MM.1S (cell line): ENCODE measurements at regions not wholly inside any gene's neighbourhood (a gene's known extent, or its start where the extent isn't known, plus 50 kb on each side); places are given as distances from the start of the nearest gene placed in this dataset.

Experiments used
- DNase-seq: peaks from one replicate; pipeline ENCODE4 v3.0.0-alpha.2; 2015
- H2AFZ ChIP-seq: fragments of 300-600 bp; sonication (generic); 2 replicates; pipeline ENCODE4 v1.6.0; 2016; ENCODE audit warnings: antibody characterized with exemption, low read length
- H3F3A ChIP-seq: fragments of 300-600 bp; sonication (generic); 2 replicates; pipeline ENCODE4 v1.6.1; 2016; ENCODE audit warnings: mild to moderate bottlenecking, antibody characterized with exemption, low read length, moderate library complexity, mixed read lengths; ENCODE audit not compliant: insufficient read depth
- H3K27ac ChIP-seq: fragments of 300-600 bp; sonication (generic); 2 replicates; pipeline ENCODE4 v1.5.1; 2016; ENCODE audit warnings: mild to moderate bottlenecking, low read length
- H3K27me3 ChIP-seq: fragments of 300-600 bp; sonication (generic); replicated peaks from 2 replicates; pipeline ENCODE4 v1.6.0; 2016; ENCODE audit warnings: low read length; ENCODE audit not compliant: insufficient read depth
- H3K36me3 ChIP-seq: fragments of 300-600 bp; sonication (generic); replicated peaks from 2 replicates; pipeline ENCODE4 v1.6.1; 2016; ENCODE audit warnings: mild to moderate bottlenecking, low read length, mixed read lengths; ENCODE audit not compliant: insufficient read depth
- H3K4me1 ChIP-seq: fragments of 300-600 bp; sonication (generic); 2 replicates; pipeline ENCODE4 v1.6.1; 2016; ENCODE audit warnings: low read length, mixed read lengths
- H3K4me2 ChIP-seq: fragments of 300-600 bp; sonication (generic); 2 replicates; pipeline ENCODE4 v1.6.0; 2016; ENCODE audit warnings: low read depth, low read length
- H3K4me3 ChIP-seq: fragments of 300-600 bp; sonication (generic); 2 replicates; pipeline ENCODE4 v1.5.1; 2016; ENCODE audit warnings: low read length, mixed read lengths
- H3K79me2 ChIP-seq: fragments of 300-600 bp; sonication (generic); 2 replicates; pipeline ENCODE4 v1.6.1; 2016; ENCODE audit warnings: mixed run types, low read length, mixed read lengths
- H3K9ac ChIP-seq: fragments of 300-600 bp; sonication (generic); 2 replicates; pipeline ENCODE4 v1.6.1; 2016; ENCODE audit warnings: low read length, mixed read lengths
- H3K9me2 ChIP-seq: fragments of 300-600 bp; sonication (generic); replicated peaks from 2 replicates; pipeline ENCODE4 v1.6.1; 2016; ENCODE audit warnings: mild to moderate bottlenecking, low read length, mixed read lengths; ENCODE audit not compliant: insufficient read depth
- H3K9me3 ChIP-seq: fragments of 300-600 bp; sonication (generic); replicated peaks from 2 replicates; pipeline ENCODE4 v1.6.1; 2016; ENCODE audit warnings: mild to moderate bottlenecking, low read length, mixed read lengths; ENCODE audit not compliant: insufficient read depth
- H4K20me1 ChIP-seq: fragments of 300-600 bp; sonication (generic); 2 replicates; pipeline ENCODE4 v1.6.1; 2016; ENCODE audit warnings: mild to moderate bottlenecking, low read length, moderate library complexity, mixed read lengths; ENCODE audit not compliant: insufficient read depth
- CTCF ChIP-seq: fragments of 300-600 bp; sonication (generic); IDR thresholded peaks from 2 replicates; pipeline ENCODE4 v1.5.1; 2016; ENCODE audit warnings: antibody characterized with exemption, low read length, mixed read lengths
- EZH2 ChIP-seq: fragments of 300-600 bp; sonication (generic); optimal IDR thresholded peaks from 2 replicates; pipeline ENCODE3; 2017; ENCODE audit warnings: low read depth, mild to moderate bottlenecking, antibody characterized with exemption, low read length, mixed read lengths
- EZH2phosphoT487 ChIP-seq: fragments of 300-600 bp; sonication (generic); IDR thresholded peaks from 2 replicates; pipeline ENCODE4 v1.6.1; 2018; ENCODE audit warnings: antibody characterized with exemption, low read length

DNA sequence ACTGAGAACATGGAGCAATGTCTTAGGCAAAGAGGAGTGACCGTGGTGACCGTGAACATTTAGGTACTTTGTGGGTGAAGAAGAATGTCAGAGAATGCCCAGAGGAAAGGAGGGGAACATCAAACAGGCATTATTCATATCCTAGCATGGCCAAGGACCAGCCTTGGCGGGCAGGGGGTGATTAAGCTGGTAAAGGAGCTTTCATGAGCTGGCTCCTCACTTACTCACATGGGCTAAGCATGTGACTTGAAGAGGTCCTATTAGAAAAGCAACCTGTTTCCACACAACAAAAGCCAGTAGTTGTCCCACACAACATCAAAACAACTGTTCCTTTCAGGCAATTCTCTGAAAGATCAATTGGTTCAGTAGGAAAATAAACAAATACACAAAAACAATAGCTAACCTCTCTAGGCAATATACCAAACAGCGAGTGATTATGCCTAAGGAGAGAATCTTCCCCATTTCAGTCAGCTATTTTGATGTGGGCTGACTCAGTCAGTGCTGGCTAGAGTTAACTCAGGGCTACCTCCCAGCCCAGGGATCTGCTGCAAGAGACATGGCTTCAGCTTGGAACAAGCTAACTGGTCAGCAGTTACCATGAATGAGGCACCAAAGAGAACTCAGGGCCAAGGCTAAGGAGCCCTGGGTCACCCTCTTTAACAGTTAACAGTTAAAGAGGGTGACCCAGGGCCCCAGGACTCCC, 283.5 kb downstream of the ARHGAP12 start:
- Histone ChIP-seq H3K79me2 (no peaks in the 10 kb centered on the region), H3K4me2 (no peak overlapping the region), H3K4me1 (no peaks in the 10 kb centered on the region), H3F3A (no peaks in the 10 kb centered on the region), H3K9me3 (no peaks in the 10 kb centered on the region), H2AFZ (no peak overlapping the region), H3K27me3 (no peaks in the 10 kb centered on the region), H3K9me2 (no peaks in the 10 kb centered on the region), H3K27ac (no peak overlapping the region), H3K36me3 (no peaks in the 10 kb centered on the region), H3K4me3 (no peak overlapping the region), H3K9ac (no peak overlapping the region), H4K20me1 (no peaks in the 10 kb centered on the region)
- no peak for DNase-seq
- no peak for TF ChIP-seq EZH2
- no peak for TF ChIP-seq CTCF
- no peak for TF ChIP-seq EZH2phosphoT487

- Histone ChIP-seq H3K27ac (no peak overlapping the region), H3K27me3 (no peaks in the 10 kb centered on the region), H3K36me3 (no peaks in the 10 kb centered on the region), H3F3A (no peaks in the 10 kb centered on the region), H3K9me3 (no peaks in the 10 kb centered on the region), H3K4me2 (no peak overlapping the region), H3K4me3 (no peak overlapping the region), H3K9ac (no peak overlapping the region), H3K4me1 (no peaks in the 10 kb centered on the region), H3K9me2 (no peaks in the 10 kb centered on the region), H4K20me1 (no peaks in the 10 kb centered on the region), H3K79me2 (no peaks in the 10 kb centered on the region), H2AFZ (no peak overlapping the region)
- no peak for DNase-seq
- no peak for TF ChIP-seq EZH2phosphoT487
- TF ChIP-seq EZH2, result no peak
- no peak for TF ChIP-seq CTCF
Observed at GRCh38 chr10:31642281-31642680, 286.4 kb downstream of the ARHGAP12 start.

DNA sequence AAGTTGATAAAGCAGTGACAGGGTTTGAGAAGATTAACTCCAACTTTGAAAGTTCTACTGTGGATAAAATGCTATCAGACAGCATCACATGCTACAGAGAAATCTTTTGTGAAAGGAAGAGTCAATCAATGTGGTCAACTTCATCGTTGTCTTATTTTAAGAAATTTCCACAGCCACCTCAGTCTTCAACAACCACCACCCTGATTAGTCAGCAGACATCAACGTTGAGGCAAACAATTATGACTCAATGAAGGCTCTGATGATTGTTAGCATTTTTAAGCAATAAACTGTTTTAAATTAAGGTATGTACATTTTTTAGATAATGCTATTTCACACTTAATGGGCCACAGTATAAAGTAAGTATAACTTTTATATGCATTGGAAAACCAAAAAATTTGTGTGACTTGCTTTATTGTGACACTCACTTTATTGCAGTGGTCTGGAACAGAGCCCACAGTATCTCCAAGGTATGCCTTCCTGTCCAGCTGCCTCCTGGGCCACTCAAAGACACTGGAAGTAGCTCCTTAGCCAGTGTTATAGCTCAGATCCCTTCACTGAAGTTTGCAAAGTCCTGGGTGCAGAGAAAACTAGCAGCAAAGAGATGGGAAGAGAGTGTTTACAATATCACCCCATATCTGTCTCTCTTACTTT, 293.1 kb downstream of the ARHGAP12 start:
- Histone ChIP-seq H3K9me2 (no peaks in the 10 kb centered on the region), H3K4me2 (no peak overlapping the region), H3K27ac (no peak overlapping the region), H3K4me1 (no peaks in the 10 kb centered on the region), H3K4me3 (no peak overlapping the region), H2AFZ (no peak overlapping the region), H3F3A (no peaks in the 10 kb centered on the region), H3K9ac (no peak overlapping the region), H3K36me3 (no peaks in the 10 kb centered on the region), H3K27me3 (no peaks in the 10 kb centered on the region), H3K79me2 (no peaks in the 10 kb centered on the region), H4K20me1 (no peaks in the 10 kb centered on the region), H3K9me3 (no peaks in the 10 kb centered on the region)
- TF ChIP-seq EZH2phosphoT487 (no peak), EZH2 (no peak), CTCF (no peak)
- no peak for DNase-seq
